ENCODE measurements at regions not wholly inside any gene's neighbourhood (a gene's known extent, or its start where the extent isn't known, plus 50 kb on each side); places are given as distances from the start of the nearest gene placed in this dataset.

DNA sequence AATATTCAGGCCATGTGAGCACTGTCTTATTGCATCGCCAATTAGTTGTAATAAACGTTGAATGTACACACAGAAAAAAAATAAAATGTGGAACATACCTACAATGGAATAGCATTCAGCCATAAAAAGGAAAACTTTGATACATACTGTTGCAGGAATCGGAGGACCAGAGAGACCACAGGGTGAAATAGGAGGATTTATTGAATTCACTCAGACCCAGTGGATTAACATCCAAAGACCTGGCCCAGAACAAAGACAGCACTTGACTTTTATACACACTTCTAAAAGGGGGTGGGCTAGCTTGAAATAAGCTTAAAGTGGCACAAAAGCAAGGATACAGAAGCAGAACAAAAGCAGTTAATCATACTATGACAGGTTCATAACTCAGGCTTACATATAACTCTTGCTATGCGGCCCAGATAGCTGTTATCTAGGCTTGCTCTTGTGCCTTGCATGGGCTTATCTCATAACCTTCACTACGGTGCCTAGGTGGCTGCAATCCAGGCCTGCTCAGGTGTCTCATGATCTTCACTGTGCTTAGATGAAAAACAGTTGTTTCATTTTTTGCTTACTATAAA lies 292.2 kb upstream of the TAC1 start:
- TF ChIP-seq, protein P1, sequence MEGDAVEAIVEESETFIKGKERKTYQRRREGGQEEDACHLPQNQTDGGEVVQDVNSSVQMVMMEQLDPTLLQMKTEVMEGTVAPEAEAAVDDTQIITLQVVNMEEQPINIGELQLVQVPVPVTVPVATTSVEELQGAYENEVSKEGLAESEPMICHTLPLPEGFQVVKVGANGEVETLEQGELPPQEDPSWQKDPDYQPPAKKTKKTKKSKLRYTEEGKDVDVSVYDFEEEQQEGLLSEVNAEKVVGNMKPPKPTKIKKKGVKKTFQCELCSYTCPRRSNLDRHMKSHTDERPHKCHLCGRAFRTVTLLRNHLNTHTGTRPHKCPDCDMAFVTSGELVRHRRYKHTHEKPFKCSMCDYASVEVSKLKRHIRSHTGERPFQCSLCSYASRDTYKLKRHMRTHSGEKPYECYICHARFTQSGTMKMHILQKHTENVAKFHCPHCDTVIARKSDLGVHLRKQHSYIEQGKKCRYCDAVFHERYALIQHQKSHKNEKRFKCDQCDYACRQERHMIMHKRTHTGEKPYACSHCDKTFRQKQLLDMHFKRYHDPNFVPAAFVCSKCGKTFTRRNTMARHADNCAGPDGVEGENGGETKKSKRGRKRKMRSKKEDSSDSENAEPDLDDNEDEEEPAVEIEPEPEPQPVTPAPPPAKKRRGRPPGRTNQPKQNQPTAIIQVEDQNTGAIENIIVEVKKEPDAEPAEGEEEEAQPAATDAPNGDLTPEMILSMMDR (IDR thresholded peaks at IDR 0.05): no peak
- no peak for TF ChIP-seq POLR2A (IDR thresholded peaks at IDR 0.05)
